ENCODE measurements at regions not wholly inside any gene's neighbourhood (a gene's known extent, or its start where the extent isn't known, plus 50 kb on each side); places are given as distances from the start of the nearest gene placed in this dataset.

GRCh38 chr10:29089091-29089490 lies 199.8 kb upstream of the LYZL1 start:
- no peak for DNase-seq

DNA sequence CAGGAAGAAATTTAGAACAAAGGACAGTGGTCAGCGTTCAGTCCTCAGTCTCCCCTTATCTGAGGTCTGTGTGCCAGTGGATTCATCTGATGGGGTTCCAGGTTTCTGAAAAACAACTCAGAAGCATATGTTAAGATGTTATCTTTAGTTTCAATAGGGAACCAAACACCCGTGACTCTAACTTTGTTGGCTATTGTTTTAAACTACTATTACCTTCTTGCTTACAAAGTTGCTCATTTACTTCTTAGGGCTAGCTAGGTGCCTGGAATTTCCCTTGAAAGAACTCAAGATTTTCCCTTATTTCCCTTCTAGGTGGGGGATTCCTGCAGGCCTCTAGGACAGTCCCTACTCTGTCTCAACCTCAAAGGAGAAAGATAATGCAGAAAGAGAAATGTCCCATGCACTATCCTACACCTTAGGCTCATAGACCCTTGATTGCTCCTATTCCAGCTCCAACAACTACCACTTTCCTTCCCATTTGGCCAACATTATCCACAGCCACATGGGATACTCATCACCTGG lies 192.5 kb upstream of the LYZL1 start:
- DNase-seq: no peak

GRCh38 chr10:29098423-29098822 lies 190.4 kb upstream of the LYZL1 start:
- no peak for DNase-seq

GRCh38 chr10:29099001-29099400 lies 189.9 kb upstream of the LYZL1 start:
- no peak for DNase-seq

GRCh38 chr10:29099415-29099814 lies 189.5 kb upstream of the LYZL1 start:
- no peak for DNase-seq

- no peak for DNase-seq
Measured at GRCh38 chr10:29100505-29100904, 188.4 kb upstream of the LYZL1 start.

DNA sequence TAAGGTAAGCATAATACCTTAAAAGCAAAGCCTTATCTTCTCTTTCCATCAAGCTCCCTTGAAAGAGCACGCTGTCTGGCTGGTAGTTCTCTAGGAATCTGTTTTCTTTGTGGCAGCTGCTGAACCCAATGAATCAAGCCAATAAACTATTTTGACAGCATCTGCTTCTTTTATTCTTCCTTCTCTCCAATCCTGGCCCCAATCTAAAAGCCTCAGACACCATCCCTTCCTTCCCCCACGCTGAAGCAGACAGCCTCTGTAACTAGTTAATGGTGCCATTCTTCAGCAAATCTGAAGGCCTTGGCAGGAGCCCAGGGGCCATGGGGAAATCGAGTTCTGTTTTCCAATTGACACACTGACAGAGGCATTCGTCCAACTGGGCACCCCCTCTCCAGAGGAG lies 186.6 kb upstream of the LYZL1 start:
- DNase-seq: no peak

DNA sequence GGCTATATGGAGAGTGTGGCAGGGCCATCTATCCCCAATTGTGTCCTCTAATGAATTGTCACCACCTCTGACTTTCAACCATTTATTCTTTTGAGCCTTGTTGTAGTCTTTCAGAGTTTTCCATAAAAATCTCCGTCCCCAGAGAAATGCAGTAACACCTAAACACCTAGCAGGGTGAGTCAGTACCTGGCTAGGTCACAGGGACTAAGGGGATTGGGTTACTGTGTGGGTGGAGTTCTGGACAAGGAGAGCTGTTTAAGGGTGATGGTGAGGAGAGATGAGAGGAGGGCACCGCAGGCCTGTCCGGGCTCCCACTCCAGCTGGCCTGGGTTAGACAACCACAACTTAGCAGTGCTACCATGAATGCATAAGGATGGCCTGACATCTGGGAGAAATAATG lies 186.2 kb upstream of the LYZL1 start:
- DNase-seq: no peak

DNA sequence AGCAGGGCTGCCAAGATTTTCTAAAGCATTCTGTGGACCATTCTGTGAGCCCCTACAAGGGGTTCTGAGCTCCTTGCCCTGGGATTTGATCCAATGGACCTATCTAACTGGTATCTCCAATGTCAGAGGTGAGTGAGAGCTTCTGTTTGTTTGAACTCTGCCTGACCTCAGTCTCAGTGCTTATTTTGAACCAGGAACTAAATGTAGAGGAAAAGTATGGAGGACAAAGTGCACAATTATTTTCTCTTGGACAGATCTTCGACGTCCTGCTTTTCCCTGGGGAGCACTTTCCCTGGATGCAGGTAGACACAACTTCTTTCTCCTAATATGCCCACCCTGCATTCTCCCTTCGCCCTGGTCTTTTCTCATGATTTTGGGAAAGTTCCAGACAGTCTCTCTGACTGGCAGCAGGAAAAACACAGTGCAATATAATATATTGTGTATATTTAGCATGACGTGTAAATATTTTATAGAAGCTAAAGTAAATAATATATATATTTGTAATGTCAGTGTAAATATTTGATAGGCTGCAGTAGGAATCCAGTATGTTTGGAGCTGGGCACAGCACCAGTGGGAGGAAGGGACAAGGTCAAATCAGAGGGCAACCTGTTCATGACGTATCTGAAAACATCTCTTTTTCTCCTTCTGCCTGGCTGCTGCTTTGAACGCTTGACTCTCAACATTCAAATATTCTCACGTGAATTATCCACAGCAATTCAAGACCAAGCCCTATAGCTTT lies 184.0 kb upstream of the LYZL1 start:
- DNase-seq: no peak

- DNase-seq: no peak
Measured at GRCh38 chr10:29105516-29106215, 183.2 kb upstream of the LYZL1 start.

GRCh38 chr10:29106287-29106686 lies 182.6 kb upstream of the LYZL1 start:
- no peak for DNase-seq

DNA sequence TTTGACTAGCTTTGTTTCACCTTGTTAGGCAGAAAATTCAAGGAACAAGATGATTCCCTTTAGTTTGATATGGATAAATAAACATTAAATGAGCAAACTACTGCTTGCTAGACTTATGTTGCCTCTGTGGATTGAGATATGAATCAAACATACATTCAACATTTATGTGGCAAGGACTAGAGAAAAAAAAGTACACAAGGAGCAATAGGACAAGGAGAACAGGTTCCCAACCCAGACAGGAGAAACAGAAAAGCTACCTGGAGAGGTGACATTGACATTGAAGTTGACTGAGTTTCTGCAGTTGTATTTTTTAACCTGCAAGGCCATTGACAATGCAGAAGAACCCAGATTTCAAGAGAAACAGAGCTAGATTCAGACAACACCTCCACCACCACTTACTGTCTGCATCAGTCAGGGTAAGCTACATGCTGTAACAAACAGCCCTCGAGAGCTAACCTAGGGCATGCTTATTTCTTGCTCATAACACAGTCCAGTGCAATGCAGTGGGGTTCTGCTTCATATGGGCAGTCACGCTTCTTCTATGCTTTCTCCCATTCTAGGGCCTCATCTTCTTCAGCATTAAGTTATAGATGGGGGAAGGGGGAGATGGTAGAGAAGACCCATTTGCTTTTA lies 180.9 kb upstream of the LYZL1 start:
- no peak for DNase-seq

DNA sequence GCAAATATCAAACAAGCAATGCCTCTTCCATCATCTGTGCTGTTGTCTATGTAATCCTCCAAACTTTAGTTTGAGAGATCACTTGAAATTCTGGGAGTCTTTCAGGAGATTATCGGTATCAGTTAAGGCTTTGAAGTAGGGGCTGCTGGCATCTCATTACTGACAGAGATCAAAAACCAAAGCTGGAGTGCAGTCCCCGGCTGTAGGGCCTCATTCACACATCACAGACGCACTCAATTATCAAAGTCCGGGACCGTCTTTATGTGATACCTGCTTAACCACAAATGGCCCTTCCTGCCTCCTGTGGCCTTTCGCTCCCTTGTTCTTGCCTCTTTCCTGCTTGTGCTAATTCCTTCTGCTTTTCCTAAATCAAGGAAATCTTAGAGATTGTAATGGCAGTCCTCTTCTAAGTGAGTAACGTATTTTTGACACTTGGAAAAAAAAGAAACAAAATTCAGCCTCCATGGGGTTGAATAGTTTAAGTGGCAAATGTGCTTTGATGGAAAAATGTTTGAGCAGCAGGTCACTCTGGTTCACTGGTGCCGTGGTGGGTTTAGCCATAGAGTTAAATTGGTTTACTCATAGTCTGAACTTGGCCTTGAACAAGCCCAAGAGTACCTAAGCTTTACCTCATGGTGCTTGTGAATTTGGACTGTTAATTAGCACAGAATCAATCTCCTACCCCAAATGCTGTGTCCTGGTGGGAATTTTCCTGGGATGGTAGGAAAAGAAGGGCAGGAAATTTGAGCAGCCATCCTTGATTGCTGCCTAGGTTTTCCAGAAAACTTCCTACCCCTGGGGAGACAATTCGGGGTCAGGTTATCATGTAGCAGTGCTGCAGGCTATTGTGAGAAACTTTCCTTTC lies 178.9 kb upstream of the LYZL1 start:
- DNase-seq: no peak

GRCh38 chr10:29112827-29113615 lies 175.8 kb upstream of the LYZL1 start:
- DNase-seq: no peak

GRCh38 chr10:29113616-29113945 lies 175.3 kb upstream of the LYZL1 start:
- DNase-seq: no peak

DNA sequence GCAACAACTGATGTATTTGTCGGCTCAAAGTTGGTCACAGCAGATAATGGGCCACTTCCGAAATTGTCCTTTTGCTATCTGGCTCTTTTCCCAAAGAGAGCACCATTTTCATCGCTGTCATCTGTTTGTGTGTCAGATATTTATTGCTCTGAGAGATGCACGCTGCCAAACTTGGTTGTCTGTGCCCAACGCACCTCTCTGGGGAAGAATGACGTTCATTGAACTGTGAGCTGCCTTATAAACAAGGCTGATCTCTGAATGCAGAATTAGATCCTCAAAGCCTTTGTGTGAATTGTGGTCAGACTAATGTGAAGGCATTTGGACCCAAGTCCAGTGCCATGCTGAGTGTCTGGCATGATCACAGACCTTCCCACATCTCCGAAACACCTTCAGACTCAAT lies 174.7 kb upstream of the LYZL1 start:
- no peak for DNase-seq

- no peak for DNase-seq
Measured at GRCh38 chr10:29117781-29118180, 171.1 kb upstream of the LYZL1 start.

DNA sequence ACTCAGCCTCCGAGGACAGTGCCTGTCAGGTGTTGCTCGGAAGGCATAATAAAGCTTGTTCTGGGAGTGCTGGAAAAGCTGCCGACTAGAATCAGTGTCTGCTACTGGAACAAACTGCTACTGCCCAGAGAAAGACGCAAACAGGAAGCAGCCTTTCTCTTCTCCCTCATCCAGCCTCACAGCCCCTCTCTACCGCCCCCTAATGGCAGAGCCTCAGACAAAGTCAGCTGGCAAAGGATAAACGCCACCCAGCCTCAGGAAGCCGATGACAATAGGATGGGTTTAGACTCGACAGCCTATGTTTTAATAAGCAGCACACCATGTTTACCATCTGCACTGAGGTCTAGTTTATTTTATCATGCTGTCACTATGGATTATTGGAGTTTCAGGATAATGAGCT lies 169.5 kb upstream of the LYZL1 start:
- DNase-seq: peak; percentile 12 to 15

DNA sequence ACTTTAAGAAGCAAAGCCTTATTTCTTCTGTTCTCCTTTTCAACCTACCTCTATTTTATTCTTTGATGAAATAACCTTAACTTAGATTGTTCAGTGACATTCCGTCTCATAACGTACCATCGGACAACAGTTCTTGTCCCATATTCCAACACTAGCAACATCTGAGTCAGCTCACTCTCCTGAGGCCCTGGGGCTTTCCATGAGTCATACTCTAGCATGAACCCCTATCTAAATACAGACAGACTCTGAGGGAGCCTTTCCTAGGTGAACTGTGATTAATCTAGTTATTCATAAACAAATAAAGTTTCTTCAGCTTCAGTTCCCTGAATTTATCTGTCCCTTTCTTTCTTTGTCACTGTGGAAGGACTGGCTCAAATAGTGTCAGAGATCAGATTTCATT lies 168.7 kb upstream of the LYZL1 start:
- no peak for DNase-seq

GRCh38 chr10:29124864-29125263 lies 164.0 kb upstream of the LYZL1 start:
- no peak for DNase-seq

- DNase-seq: no peak
Measured at GRCh38 chr10:29127037-29127700, 161.7 kb upstream of the LYZL1 start.

- DNase-seq: no peak
Measured at GRCh38 chr10:29127731-29128130, 161.1 kb upstream of the LYZL1 start.

Data from inflammatory macrophage (primary cell).